ENCODE measurements at regions not wholly inside any gene's neighbourhood (a gene's known extent, or its start where the extent isn't known, plus 50 kb on each side); places are given as distances from the start of the nearest gene placed in this dataset.

DNA sequence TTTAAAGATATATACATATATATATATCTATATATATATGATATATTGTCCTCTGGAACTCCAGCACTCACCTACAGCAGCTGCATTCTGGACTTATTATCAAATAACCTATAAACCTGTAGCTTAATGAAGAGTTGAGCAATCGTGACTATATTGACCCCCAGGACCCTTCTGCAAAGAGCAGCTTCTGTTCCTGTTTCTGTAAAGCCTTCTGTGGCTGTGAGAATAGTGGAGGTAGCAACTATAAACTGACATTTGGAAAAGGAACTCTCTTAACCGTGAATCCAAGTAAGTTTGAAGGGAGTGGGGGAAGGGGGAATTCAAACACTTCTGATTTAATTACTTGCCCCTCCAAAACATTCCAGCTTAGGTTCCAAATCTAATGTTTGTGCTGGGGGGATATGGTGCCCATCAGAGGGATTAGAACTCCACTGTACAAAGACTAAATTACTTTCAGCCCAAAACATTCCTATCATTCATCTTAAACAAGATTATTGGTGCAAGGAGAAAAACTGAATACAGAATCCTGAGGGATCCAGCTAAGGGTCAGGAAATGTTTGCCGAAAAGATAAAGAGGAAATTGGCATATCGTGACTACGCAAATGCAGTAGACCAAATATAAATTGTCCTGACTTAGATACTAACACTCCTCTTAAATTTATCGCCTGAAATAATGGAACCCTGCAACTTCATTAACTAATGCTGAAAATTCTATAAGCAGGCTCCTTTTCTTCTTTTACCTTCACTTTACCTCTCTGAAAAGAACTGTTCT is 106.1 kb downstream of the DAD1 start:
- DNase-seq (ENCODE audit: low read depth), result no peak
- no peak for FAIRE-seq
- Histone ChIP-seq H3K27me3 (ENCODE audit: control insufficient read depth, insufficient read depth, low read length) (peaks cover 2% of the 10 kb centered on the region), H3K36me3 (ENCODE audit: control insufficient read depth, insufficient read depth, low read length) (no peaks in the 10 kb centered on the region), H3K4me3 (ENCODE audit: low read depth, low read length) (no peak overlapping the region)
- no peak for TF ChIP-seq CTCF (IDR thresholded peaks at IDR 0.05; ENCODE audit: insufficient read depth, low read length, severe bottlenecking)

DNA sequence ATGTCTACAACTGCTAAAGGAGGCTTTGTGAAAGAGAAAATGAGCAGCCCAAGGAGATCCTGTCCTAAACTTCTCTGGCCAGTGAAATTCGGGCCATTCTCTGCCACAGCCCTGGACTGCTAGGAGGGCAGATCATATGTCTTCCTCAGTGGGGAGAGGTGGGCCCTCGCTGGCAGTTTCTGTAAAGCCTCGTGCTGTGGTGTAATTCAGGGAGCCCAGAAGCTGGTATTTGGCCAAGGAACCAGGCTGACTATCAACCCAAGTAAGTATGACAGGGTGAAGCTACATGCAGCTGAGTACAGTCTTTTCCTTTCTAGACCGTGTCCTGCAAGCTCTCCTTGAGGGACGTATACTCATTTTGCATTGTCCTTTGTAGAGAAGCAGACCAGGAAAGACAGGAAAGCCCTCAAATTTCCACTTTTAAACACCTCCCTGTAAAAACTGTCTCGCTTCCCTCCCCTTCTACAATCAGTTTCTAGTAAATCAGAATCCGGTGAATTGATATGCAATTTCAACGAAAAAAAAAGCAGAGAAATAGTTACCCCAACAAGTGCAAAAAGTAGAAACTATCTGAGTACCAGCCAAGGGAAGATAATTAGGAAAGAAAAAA is 106.8 kb downstream of the DAD1 start:
- FAIRE-seq (no peak), DNase-seq (ENCODE audit: low read depth) (no peak)
- Histone ChIP-seq H3K4me3 (ENCODE audit: low read depth, low read length) (no peak overlapping the region), H3K27me3 (ENCODE audit: control insufficient read depth, insufficient read depth, low read length) (no peaks in the 10 kb centered on the region), H3K36me3 (ENCODE audit: control insufficient read depth, insufficient read depth, low read length) (no peaks in the 10 kb centered on the region)
- TF ChIP-seq CTCF (IDR thresholded peaks at IDR 0.05; ENCODE audit: insufficient read depth, low read length, severe bottlenecking), result no peak

DNA sequence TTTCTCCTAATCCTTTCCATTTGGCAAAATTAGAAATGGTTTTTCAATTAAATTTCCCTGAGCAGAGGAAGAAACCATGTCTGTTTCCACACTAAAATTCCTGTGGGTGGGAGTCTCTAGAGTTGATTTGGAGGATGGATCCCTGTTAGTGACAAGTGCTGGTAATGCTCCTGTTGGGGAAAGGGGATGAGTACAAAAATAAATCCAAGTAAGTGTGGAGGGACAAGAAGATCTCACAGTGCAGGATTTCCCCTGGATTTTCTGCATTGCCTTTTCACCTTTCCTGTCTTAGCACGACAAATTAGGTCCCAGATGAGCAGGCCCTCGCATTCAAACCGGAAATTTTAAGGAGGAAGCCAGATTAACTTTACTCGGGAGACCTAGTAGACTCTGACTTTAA is 107.5 kb downstream of the DAD1 start:
- H3K36me3 ChIP-seq (ENCODE audit: control insufficient read depth, insufficient read depth, low read length), result no peaks in the 10 kb centered on the region
- no peaks in the 10 kb centered on the region for H3K27me3 ChIP-seq (ENCODE audit: control insufficient read depth, insufficient read depth, low read length)
- no peak for FAIRE-seq
- H3K4me3 ChIP-seq (ENCODE audit: low read depth, low read length), result no peak overlapping the region
- TF ChIP-seq CTCF (IDR thresholded peaks at IDR 0.05; ENCODE audit: insufficient read depth, low read length, severe bottlenecking), result no peak
- no peak for DNase-seq (ENCODE audit: low read depth)

- Histone ChIP-seq H3K4me3 (ENCODE audit: low read depth, low read length) (no peak overlapping the region), H3K36me3 (ENCODE audit: control insufficient read depth, insufficient read depth, low read length) (no peaks in the 10 kb centered on the region), H3K27me3 (ENCODE audit: control insufficient read depth, insufficient read depth, low read length) (no peaks in the 10 kb centered on the region)
- DNase-seq (ENCODE audit: low read depth) (no peak), FAIRE-seq (no peak)
- TF ChIP-seq CTCF (IDR thresholded peaks at IDR 0.05; ENCODE audit: insufficient read depth, low read length, severe bottlenecking), result no peak
Measured at GRCh38 chr14:22479776-22480464, 109.1 kb downstream of the DAD1 start.

- H3K36me3 ChIP-seq (ENCODE audit: control insufficient read depth, insufficient read depth, low read length), result no peaks in the 10 kb centered on the region
- no peak for DNase-seq (ENCODE audit: low read depth)
- no peaks in the 10 kb centered on the region for H3K27me3 ChIP-seq (ENCODE audit: control insufficient read depth, insufficient read depth, low read length)
- H3K4me3 ChIP-seq (ENCODE audit: low read depth, low read length), result no peak overlapping the region
- no peak for FAIRE-seq
- TF ChIP-seq CTCF (IDR thresholded peaks at IDR 0.05; ENCODE audit: insufficient read depth, low read length, severe bottlenecking), result no peak
Measured at GRCh38 chr14:22479132-22479531, 109.9 kb downstream of the DAD1 start.
